Mucosa of descending colon (tissue), 3 donors: ENCODE measurements at regions not wholly inside any gene's neighbourhood (a gene's known extent, or its start where the extent isn't known, plus 50 kb on each side); places are given as distances from the start of the nearest gene placed in this dataset.

Experiments used
- ATAC-seq: fragments of 200-7000 bp; cut with Tn5 transposase; one replicate; pipeline ENCODE4 v1.9.1; 2020; ENCODE audit warnings: mild to moderate bottlenecking, moderate library complexity
- DNase-seq, 3 donors: peaks; one replicate each; pipeline ENCODE4 v3.0.0-alpha.2; 2020
- H3K36me3 ChIP-seq: fragments of 200-600 bp; one replicate; pipeline ENCODE4 v1.8.0; 2021; ENCODE audit warnings: low read depth, mild to moderate bottlenecking
- H3K4me1 ChIP-seq: fragments of 200-600 bp; one replicate; pipeline ENCODE4 v1.8.0; 2021; ENCODE audit warnings: low read depth, mild to moderate bottlenecking
- H3K4me3 ChIP-seq: fragments of 200-600 bp; one replicate; pipeline ENCODE4 v1.8.0; 2021; ENCODE audit warnings: mild to moderate bottlenecking
- H3K9me3 ChIP-seq: fragments of 200-600 bp; one replicate; pipeline ENCODE4 v1.8.0; 2021; ENCODE audit warnings: mild to moderate bottlenecking
- CTCF ChIP-seq: fragments of 200-600 bp; IDR thresholded peaks from one replicate; pipeline ENCODE4 v1.8.0; 2022; ENCODE audit warnings: antibody characterized with exemption, mild to moderate bottlenecking
- intact Hi-C, 2 donors: fragments of 100-400 bp; cut with DNase I in 1 of 2; cut with micrococcal nuclease in 1 of 2; formaldehyde crosslinking; loops; one replicate each; pipeline versions ENCODE4 v1.11.0 to v1.11.1; 2022; cut with DNase I, micrococcal nuclease
- donor health status: DM: no; HTN: no; CAD: no; lungs with moderate emphysema.
- donor health status: DM: no; HTN: no; CAD: no.
- donor health status: DM: no; HTN: yes; CAD: no.

- no peak for TF ChIP-seq CTCF
- no peak overlapping the region for H3K4me3 ChIP-seq
- H3K36me3 ChIP-seq: no peaks in the 10 kb centered on the region
- no peaks in the 10 kb centered on the region for H3K4me1 ChIP-seq
- intact Hi-C loops: no loop called here
- no peaks in the 10 kb centered on the region for H3K9me3 ChIP-seq
- DNase-seq: no peak
- no peak for ATAC-seq
Observed at GRCh38 chr9:108787690-108788048, 68.1 kb downstream of the ACTL7B start.

- no peaks in the 10 kb centered on the region for H3K9me3 ChIP-seq
- DNase-seq: no peak
- no peaks in the 10 kb centered on the region for H3K4me1 ChIP-seq
- intact Hi-C loops: no loop called here
- no peaks in the 10 kb centered on the region for H3K36me3 ChIP-seq
- no peak overlapping the region for H3K4me3 ChIP-seq
- TF ChIP-seq CTCF: no peak
- ATAC-seq: no peak
Observed at GRCh38 chr9:108786901-108787689, 68.7 kb downstream of the ACTL7B start.

- intact Hi-C loops: no loop called here
- TF ChIP-seq CTCF: no peak
- Histone ChIP-seq H3K4me3 (no peak overlapping the region), H3K4me1 (no peaks in the 10 kb centered on the region), H3K9me3 (no peaks in the 10 kb centered on the region), H3K36me3 (no peaks in the 10 kb centered on the region)
- DNase-seq (no peak), ATAC-seq (no peak)
Observed at GRCh38 chr9:108786322-108786721, 69.5 kb downstream of the ACTL7B start.

GRCh38 chr9:108784998-108785397 is 70.8 kb downstream of the ACTL7B start:
- no peak for ATAC-seq
- TF ChIP-seq CTCF: no peak
- H3K4me1 ChIP-seq: no peaks in the 10 kb centered on the region
- no peaks in the 10 kb centered on the region for H3K9me3 ChIP-seq
- H3K36me3 ChIP-seq: no peaks in the 10 kb centered on the region
- intact Hi-C loops: no loop called here
- DNase-seq: no peak
- H3K4me3 ChIP-seq: no peak overlapping the region

GRCh38 chr9:108783731-108784495 is 71.9 kb downstream of the ACTL7B start:
- TF ChIP-seq CTCF: no peak
- ATAC-seq (peak; percentile 44), DNase-seq (no peak)

More at GRCh38 chr9:108783731-108784495, 71.9 kb downstream of the ACTL7B start:
- intact Hi-C loops: no loop called here
- Histone ChIP-seq H3K9me3 (no peaks in the 10 kb centered on the region), H3K4me3 (no peak overlapping the region), H3K4me1 (no peaks in the 10 kb centered on the region), H3K36me3 (no peaks in the 10 kb centered on the region)
